ENCODE measurements at regions not wholly inside any gene's neighbourhood (a gene's known extent, or its start where the extent isn't known, plus 50 kb on each side); places are given as distances from the start of the nearest gene placed in this dataset.
A peak's percentile ranks its signal among the peaks of the same experiment; 100 is the strongest.

DNA sequence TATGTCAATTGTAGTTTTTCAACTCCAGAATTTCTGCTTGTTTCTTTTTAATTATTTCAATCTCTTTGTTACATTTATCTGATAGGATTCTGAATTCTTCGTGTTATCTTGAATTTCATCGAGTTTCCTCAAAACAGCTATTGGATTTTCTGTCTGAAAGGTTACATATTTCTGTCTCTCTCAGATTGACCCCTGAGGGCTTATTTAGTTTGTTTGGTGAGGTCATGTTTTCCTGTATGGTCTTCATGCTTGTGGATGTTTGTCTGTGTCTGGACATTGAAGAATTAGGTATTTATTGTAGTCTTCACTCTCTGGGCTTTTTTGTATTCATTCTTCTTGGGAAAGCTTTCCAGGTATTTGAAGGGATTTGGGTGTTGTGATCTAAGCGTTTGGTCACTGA is 85.6 kb downstream of the SNAPC1 start:
- DNase-seq (ENCODE audit: low read depth) = no peak

- no peak for DNase-seq (ENCODE audit: low read depth)
Observed at GRCh38 chr14:61854898-61855297, 92.7 kb downstream of the SNAPC1 start.

- DNase-seq (ENCODE audit: low read depth) = peak; percentile 53
Observed at GRCh38 chr14:61860294-61860918, 98.2 kb downstream of the SNAPC1 start.

GRCh38 chr14:61861320-61861865 is 99.2 kb downstream of the SNAPC1 start:
- no peak for DNase-seq (ENCODE audit: low read depth)

- DNase-seq (ENCODE audit: low read depth) = no peak
Observed at GRCh38 chr14:61864329-61864898, 102.2 kb downstream of the SNAPC1 start.

GRCh38 chr14:61866932-61867920 is 105.0 kb downstream of the SNAPC1 start:
- no peak for DNase-seq (ENCODE audit: low read depth)

GRCh38 chr14:61868846-61869245 is 106.6 kb downstream of the SNAPC1 start:
- no peak for DNase-seq (ENCODE audit: low read depth)

DNA sequence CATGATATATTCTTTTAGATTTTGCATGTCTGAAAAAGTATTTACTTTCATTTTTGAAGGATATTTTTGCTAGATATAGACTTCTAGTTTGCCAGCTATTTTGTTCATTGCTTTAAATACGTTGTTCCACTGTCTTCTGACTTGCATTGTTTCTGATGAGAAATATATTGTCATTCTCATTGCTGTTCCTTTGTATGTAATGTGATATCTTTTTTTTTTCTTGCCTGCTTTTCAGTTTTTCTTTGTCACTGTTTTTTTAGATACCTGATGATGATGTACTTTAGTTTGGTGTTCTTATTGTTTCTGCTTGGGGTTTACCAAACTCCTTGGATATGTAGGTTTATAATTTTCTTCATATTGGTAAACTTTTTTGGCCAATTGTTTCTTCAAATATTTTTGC is 107.9 kb downstream of the SNAPC1 start:
- no peak for DNase-seq (ENCODE audit: low read depth)

- DNase-seq (ENCODE audit: low read depth) = no peak
Observed at GRCh38 chr14:61872452-61872851, 110.2 kb downstream of the SNAPC1 start.

GRCh38 chr14:61875483-61875882 is 113.3 kb downstream of the SNAPC1 start:
- no peak for DNase-seq (ENCODE audit: low read depth)

DNA sequence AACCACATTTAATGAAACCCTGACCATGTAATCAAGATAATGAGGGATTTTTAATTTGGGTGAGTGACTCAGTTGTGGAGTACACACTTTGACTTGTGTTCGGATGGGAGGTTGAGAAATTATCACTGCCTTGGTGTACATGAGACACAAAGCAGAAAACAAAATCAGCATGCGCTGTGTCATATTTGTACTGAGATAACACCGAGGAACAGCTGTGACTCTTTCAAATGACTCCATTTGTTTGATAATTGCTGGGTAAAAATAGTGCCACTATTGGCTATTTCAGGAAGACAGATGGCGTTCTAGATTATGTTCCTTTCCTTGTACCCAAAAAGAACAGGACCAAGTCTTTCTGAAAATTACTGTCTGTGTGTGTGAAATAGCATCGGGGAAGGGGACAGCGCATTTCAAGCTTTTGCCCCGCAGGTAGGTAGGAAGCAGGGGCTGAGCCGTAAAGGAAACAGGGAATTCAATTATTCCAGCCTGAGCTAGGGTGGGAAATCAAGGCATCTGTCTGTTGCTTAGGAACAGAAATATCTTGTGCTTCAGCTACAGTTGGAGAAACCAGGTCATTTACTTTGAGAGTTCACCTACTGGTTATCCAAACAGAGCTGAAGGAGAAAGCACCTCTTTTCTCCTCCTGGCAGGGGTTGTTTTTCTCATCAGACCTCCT is 114.3 kb downstream of the SNAPC1 start:
- DNase-seq (ENCODE audit: low read depth) = no peak

DNA sequence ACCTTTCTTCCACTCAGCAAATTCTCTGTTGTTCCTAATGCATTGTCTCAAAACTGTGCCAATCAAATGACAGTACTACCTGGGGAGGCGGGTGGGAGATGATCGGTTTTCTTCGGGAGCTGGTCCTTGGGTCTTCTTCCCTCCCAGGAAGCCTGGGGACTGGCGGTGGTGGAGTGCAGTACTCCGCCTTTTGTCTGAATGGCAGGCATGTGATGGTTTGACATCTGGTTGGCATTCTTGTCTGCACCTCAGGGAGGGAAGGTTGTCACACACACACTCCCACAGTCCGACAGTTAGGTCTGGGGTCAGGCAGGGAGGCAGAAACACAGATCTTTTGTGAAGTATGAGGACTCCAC is 114.8 kb downstream of the SNAPC1 start:
- DNase-seq (ENCODE audit: low read depth) = no peak

DNA sequence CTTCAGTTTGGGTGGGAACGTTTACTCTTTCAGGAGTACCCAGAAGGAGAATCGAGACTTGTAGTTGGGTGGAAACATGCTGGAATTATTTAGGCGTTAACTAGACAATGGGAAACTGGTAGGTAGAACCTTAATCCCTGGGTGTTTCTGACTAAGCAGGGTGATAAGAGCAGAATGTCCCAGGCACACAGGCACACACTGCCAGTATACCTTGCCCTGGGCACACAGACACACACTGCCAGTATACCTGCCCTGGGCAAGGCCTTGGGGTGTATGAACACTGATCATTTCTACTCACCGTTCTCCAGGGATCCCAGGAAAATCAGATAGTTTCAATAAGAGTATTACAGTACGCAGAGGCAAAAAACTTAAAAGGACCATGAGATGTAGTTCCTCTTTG is 115.5 kb downstream of the SNAPC1 start:
- DNase-seq (ENCODE audit: low read depth) = no peak

DNA sequence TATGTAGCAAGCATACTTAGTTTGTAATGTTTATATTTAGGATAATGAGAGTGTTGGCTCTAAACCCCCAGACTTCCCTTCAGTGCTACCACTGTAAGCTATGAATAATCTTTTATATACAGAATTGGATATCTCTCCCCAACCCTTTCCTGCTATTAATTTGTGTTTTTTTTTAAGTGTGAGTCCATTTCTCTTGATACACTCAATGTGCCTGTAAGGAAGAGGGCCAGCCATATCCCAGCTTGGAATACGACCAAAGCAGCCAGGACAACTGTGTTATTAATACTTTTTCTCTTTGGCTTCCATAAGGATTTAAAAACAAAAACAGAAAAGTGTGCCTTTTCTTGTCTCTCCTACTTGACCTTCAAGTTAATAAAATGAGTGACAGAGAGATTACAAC is 116.7 kb downstream of the SNAPC1 start:
- DNase-seq (ENCODE audit: low read depth) = no peak

DNA sequence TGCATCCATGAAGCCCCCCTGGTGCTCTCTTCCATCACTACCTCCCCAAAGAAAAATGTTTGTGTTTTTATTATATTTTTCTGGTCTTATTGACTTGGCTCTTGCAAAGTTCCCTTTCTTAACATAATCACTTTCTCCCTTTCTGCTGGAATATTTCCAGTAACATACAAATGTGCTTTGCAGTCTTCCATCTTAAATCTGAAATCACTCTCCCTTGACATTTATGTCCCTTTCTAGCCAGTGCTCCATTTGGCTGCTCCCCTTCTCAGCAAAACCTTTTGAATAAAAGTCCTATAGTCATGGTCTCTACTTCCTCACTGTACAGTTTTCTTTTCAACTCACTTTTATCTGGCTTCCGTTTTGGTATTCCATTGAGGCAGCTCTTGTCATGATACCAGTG is 118.8 kb downstream of the SNAPC1 start:
- DNase-seq (ENCODE audit: low read depth) = no peak

GRCh38 chr14:61884711-61885110 is 122.5 kb downstream of the SNAPC1 start:
- DNase-seq (ENCODE audit: low read depth) = no peak

DNA sequence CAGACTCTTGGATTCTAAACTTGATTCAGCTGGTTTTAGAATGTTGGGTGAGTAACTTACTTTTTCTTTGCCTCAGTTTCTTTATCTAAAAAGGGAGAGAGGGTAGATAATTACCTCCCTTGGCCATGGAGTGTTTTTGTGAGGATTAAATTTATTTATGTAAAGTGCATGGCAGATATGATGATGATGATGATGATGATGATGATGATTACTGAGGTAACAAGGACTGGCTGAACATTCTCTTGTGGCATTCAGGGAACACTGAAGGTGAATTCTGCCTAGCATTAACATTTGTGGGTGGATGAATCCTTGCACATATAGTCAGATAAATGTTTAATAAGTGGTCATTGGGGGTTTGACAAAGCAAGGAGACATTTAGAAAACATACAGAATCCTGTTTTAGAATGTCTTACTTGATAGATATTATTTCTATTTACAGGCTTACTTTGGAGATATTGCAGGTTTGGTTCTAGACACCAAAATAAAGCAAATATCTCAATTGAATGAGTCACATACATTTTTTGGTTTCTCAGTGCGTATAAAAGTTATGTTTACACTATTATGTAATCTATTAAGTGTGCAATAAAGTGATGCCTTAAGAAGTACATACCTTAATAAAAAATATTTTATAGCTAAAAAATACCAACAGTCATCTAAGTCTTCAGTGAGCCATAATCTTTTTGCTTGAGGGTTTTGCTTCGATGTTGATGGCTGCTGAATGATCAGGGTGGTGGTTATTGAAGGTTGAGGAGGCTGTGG is 123.2 kb downstream of the SNAPC1 start:
- no peak for DNase-seq (ENCODE audit: low read depth)

GRCh38 chr14:61887628-61888027 is 125.4 kb downstream of the SNAPC1 start:
- DNase-seq (ENCODE audit: low read depth) = no peak

DNA sequence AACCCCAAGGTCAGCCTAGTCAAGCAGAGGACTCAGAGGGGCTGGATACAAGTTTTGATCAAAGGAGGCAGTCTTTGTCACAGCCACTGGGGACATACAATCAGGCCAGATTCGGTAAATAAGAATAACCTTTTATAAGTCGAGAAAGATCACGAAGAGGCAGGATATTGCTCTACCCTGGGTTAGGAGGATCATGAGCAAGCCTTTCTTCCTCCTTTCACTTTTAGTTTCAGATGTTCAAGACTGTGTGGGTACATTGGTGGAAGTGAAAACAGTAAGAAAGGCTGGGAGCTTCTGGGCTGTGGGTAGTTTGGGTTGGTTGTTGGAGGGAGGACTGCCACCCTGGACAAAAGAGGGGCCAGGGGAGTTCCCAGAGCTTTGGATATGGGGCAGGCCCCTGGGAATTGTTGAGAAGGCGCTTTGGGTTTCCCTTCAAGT is 127.7 kb downstream of the SNAPC1 start:
- DNase-seq (ENCODE audit: low read depth) = no peak

DNA sequence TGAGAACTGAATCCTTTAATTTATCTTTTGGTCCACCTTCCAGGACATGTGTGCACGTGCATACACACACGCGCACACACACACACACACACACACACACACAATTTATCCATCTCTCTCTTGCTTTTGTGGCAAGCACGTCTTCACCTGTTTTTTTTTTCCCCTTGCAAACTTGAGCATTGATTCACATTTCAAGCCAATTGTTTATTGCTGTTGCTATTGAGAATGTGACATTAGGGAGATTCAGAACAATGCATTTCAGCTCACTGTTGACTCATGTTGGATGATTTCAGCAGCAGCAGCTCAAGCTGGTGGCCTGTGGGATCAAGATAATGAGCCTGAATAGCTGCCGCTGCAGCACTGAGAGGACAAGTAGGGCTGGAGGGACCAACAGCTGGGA is 128.9 kb downstream of the SNAPC1 start:
- no peak for DNase-seq (ENCODE audit: low read depth)

GRCh38 chr14:61891810-61892209 is 129.6 kb downstream of the SNAPC1 start:
- no peak for DNase-seq (ENCODE audit: low read depth)
